Breast epithelium (tissue), 3 donors: ENCODE measurements at regions not wholly inside any gene's neighbourhood (a gene's known extent, or its start where the extent isn't known, plus 50 kb on each side); places are given as distances from the start of the nearest gene placed in this dataset.

Experiments used
- CTCF ChIP-seq, 3 donors: fragments of 450-650 bp; IDR thresholded peaks; one replicate each; pipeline ENCODE4 v1.5.1; 2016 to 2017; ENCODE audit warnings: antibody characterized with exemption in 3 of 3, mild to moderate bottlenecking in 3 of 3, moderate library complexity in 3 of 3
- POLR2A ChIP-seq: fragments of 450-650 bp; IDR thresholded peaks from one replicate; pipeline ENCODE4 v1.6.1; 2016; ENCODE audit warnings: antibody characterized with exemption, mild to moderate bottlenecking, moderate library complexity
- POLR2AphosphoS5 ChIP-seq, 3 donors: sonication (generic); formaldehyde crosslinking; IDR thresholded peaks; one replicate each; pipeline ENCODE4 v1.6.1; 2017; ENCODE audit warnings: antibody characterized with exemption in 3 of 3

DNA sequence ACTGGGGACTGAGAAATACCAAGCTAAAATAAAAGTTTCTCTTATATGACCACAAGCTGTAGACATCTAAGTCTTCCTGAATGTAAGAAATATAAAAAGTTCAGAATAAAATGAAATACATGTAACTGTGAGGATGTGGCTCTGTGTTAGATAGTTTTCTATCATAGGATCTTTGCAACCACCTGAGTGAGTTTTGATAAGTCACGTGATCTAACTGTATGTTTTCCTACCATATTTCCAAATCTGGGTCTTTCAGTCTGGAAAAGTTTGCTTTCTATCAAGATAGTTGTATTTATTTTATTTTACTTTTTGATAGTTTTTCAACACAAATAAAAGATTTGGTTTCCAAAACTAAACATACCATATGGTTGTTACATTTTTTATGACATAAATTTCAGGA, 1905.8 kb upstream of the ACO1 start:
- TF ChIP-seq CTCF (IDR thresholded peaks at IDR 0.05) (no peak), POLR2AphosphoS5 (IDR thresholded peaks at IDR 0.05) (no peak), POLR2A (no peak)
